ENCODE measurements at regions not wholly inside any gene's neighbourhood (a gene's known extent, or its start where the extent isn't known, plus 50 kb on each side); places are given as distances from the start of the nearest gene placed in this dataset.

- in situ Hi-C loops (cut with MboI; ENCODE audit: low sequenced_read_pairs in 4 of 4): no loop called here
Observed at GRCh38 chr5:2263763-2264162, 381.0 kb upstream of the IRX4 start.

GRCh38 chr5:2262620-2263019 lies 379.9 kb upstream of the IRX4 start:
- H3K36me3 ChIP-seq: no peaks in the 10 kb centered on the region
- H3K4me1 ChIP-seq: no peaks in the 10 kb centered on the region
- TF ChIP-seq CTCF (IDR thresholded peaks at IDR 0.05 in 4 of 5, conservative IDR thresholded peaks at IDR 0.05 in 1 of 5) (no peak), POLR2A (IDR thresholded peaks at IDR 0.05) (no peak)
- H3K4me3 ChIP-seq: no peak overlapping the region
- no peaks in the 10 kb centered on the region for H3K9me3 ChIP-seq
- in situ Hi-C loops (cut with MboI; ENCODE audit: low sequenced_read_pairs in 4 of 4) (no loop called here), intact Hi-C loops (cut with DNase I; ENCODE audit: low total_unique reads) (no loop called here)
- no peak overlapping the region for H3K27ac ChIP-seq
- ATAC-seq (no peak), DNase-seq (no peak)
- no peaks in the 10 kb centered on the region for H3K27me3 ChIP-seq

More at GRCh38 chr5:2263763-2264162, 381.0 kb upstream of the IRX4 start:
- DNase-seq (no peak), ATAC-seq (no peak)
- H3K36me3 ChIP-seq: no peaks in the 10 kb centered on the region
- H3K4me1 ChIP-seq: no peaks in the 10 kb centered on the region
- H3K27me3 ChIP-seq: no peaks in the 10 kb centered on the region
- TF ChIP-seq CTCF (IDR thresholded peaks at IDR 0.05 in 4 of 5, conservative IDR thresholded peaks at IDR 0.05 in 1 of 5) (no peak), POLR2A (IDR thresholded peaks at IDR 0.05) (no peak)
- H3K27ac ChIP-seq: no peak overlapping the region
- intact Hi-C loops (cut with DNase I; ENCODE audit: low total_unique reads): no loop called here
- H3K9me3 ChIP-seq: no peaks in the 10 kb centered on the region
- no peak overlapping the region for H3K4me3 ChIP-seq

GRCh38 chr5:2261004-2261703 lies 378.4 kb upstream of the IRX4 start:
- intact Hi-C loops (cut with DNase I; ENCODE audit: low total_unique reads) (no loop called here), in situ Hi-C loops (cut with MboI; ENCODE audit: low sequenced_read_pairs in 4 of 4) (no loop called here)
- DNase-seq (no peak), ATAC-seq (no peak)
- no peak overlapping the region for H3K27ac ChIP-seq
- no peaks in the 10 kb centered on the region for H3K27me3 ChIP-seq
- no peaks in the 10 kb centered on the region for H3K4me1 ChIP-seq
- TF ChIP-seq CTCF (IDR thresholded peaks at IDR 0.05 in 4 of 5, conservative IDR thresholded peaks at IDR 0.05 in 1 of 5) (no peak), POLR2A (IDR thresholded peaks at IDR 0.05) (no peak)
- H3K9me3 ChIP-seq: no peaks in the 10 kb centered on the region
- H3K36me3 ChIP-seq: no peaks in the 10 kb centered on the region
- H3K4me3 ChIP-seq: no peak overlapping the region

- Histone ChIP-seq H3K4me1 (no peaks in the 10 kb centered on the region), H3K27ac (no peak overlapping the region), H3K4me3 (no peak overlapping the region), H3K27me3 (no peaks in the 10 kb centered on the region), H3K36me3 (no peaks in the 10 kb centered on the region), H3K9me3 (no peaks in the 10 kb centered on the region)
- no peak for DNase-seq
- in situ Hi-C loops (cut with MboI; ENCODE audit: low sequenced_read_pairs in 4 of 4) (no loop called here), intact Hi-C loops (cut with DNase I; ENCODE audit: low total_unique reads) (no loop called here)
- no peak for ATAC-seq
- TF ChIP-seq CTCF (IDR thresholded peaks at IDR 0.05 in 4 of 5, conservative IDR thresholded peaks at IDR 0.05 in 1 of 5) (no peak), POLR2A (IDR thresholded peaks at IDR 0.05) (no peak)
Observed at GRCh38 chr5:2260211-2261003, 377.7 kb upstream of the IRX4 start.
